AG08396 (cell line): ENCODE measurements at regions not wholly inside any gene's neighbourhood (a gene's known extent, or its start where the extent isn't known, plus 50 kb on each side); places are given as distances from the start of the nearest gene placed in this dataset.

Source experiments
- DNase-seq: peaks from one replicate; pipeline ENCODE4 v3.0.0; 2012; ENCODE audit warnings: low spot score, mixed read lengths

GRCh38 chr5:2532809-2533208 lies 218.7 kb downstream of the IRX2 start:
- no peak for DNase-seq

GRCh38 chr5:2531318-2531717 lies 220.2 kb downstream of the IRX2 start:
- no peak for DNase-seq

- no peak for DNase-seq
These were observed 220.9 kb downstream of the IRX2 start for GRCh38 chr5:2530609-2531008.

- DNase-seq = no peak
These were observed 221.9 kb downstream of the IRX2 start for GRCh38 chr5:2529371-2530092.

- DNase-seq = no peak
These were observed 226.1 kb downstream of the IRX2 start for GRCh38 chr5:2525351-2525750.

GRCh38 chr5:2524620-2525019 lies 226.9 kb downstream of the IRX2 start:
- no peak for DNase-seq

- no peak for DNase-seq
These were observed 228.3 kb downstream of the IRX2 start for GRCh38 chr5:2523180-2523579.

- DNase-seq = no peak
These were observed 229.1 kb downstream of the IRX2 start for GRCh38 chr5:2522372-2522771.

GRCh38 chr5:2519153-2519552 lies 232.3 kb downstream of the IRX2 start:
- no peak for DNase-seq

- DNase-seq = no peak
These were observed 234.0 kb downstream of the IRX2 start for GRCh38 chr5:2517451-2517850.

- no peak for DNase-seq
These were observed 236.2 kb downstream of the IRX2 start for GRCh38 chr5:2515180-2515764.

GRCh38 chr5:2514484-2514883 lies 237.0 kb downstream of the IRX2 start:
- DNase-seq = no peak

- no peak for DNase-seq
These were observed 239.8 kb downstream of the IRX2 start for GRCh38 chr5:2511706-2512105.

- no peak for DNase-seq
These were observed 240.4 kb downstream of the IRX2 start for GRCh38 chr5:2511126-2511525.

- DNase-seq = no peak
These were observed 241.9 kb downstream of the IRX2 start for GRCh38 chr5:2509527-2509926.

GRCh38 chr5:2508514-2508913 lies 243.0 kb downstream of the IRX2 start:
- no peak for DNase-seq

- no peak for DNase-seq
These were observed 243.9 kb downstream of the IRX2 start for GRCh38 chr5:2507611-2508010.

GRCh38 chr5:2506603-2507002 lies 244.9 kb downstream of the IRX2 start:
- no peak for DNase-seq

GRCh38 chr5:2505217-2505616 lies 246.3 kb downstream of the IRX2 start:
- no peak for DNase-seq

- no peak for DNase-seq
These were observed 248.4 kb downstream of the IRX2 start for GRCh38 chr5:2502970-2503594.

GRCh38 chr5:2499917-2500316 lies 251.6 kb downstream of the IRX2 start:
- no peak for DNase-seq

GRCh38 chr5:2496891-2497290 lies 254.6 kb downstream of the IRX2 start:
- DNase-seq = no peak

GRCh38 chr5:2496126-2496525 lies 255.4 kb downstream of the IRX2 start:
- DNase-seq = no peak

GRCh38 chr5:2493356-2493755 lies 258.1 kb downstream of the IRX2 start:
- DNase-seq = no peak
